HEK293 (cell line): ENCODE measurements at regions not wholly inside any gene's neighbourhood (a gene's known extent, or its start where the extent isn't known, plus 50 kb on each side); places are given as distances from the start of the nearest gene placed in this dataset.

Experiments used
- CTCF ChIA-PET: fragments of 350-600 bp; formaldehyde crosslinking; extraction: SDS; loops from one replicate; lab custom pipeline; 2021; ENCODE audit warnings: antibody characterized with exemption; lab: Yijun Ruan, JAX
- POLR2A ChIA-PET: fragments of 300-600 bp; formaldehyde crosslinking; extraction: SDS; loops from one replicate; lab custom pipeline; 2020; ENCODE audit warnings: antibody characterized with exemption, inconsistent platforms; lab: Yijun Ruan, JAX
- H3K27ac ChIP-seq: fragments of 200-500 bp; sonication (Bioruptor generic); 2 replicates; pipeline ENCODE4 v1.5.1; 2014; ENCODE audit warnings: low read depth, low read length, control low read depth, inconsistent platforms; ENCODE audit errors: extremely low read depth
- H3K36me3 ChIP-seq, 2 experiments: fragments of 200-500 bp in 1 of 2; sonication (Bioruptor generic) in 1 of 2; 1 replicate in 1 of 2; 2 replicates in 1 of 2; pipeline ENCODE4 v1.5.1; 2014 to 2017; ENCODE audit warnings: inconsistent platforms in 2 of 2, low read length in 2 of 2; ENCODE audit not compliant: control insufficient read depth in 2 of 2, insufficient read depth in 1 of 2
- H3K4me1 ChIP-seq: fragments of 200-500 bp; sonication (Bioruptor generic); 2 replicates; pipeline ENCODE4 v1.5.1; 2014; ENCODE audit warnings: mild to moderate bottlenecking, low read length, inconsistent platforms; ENCODE audit not compliant: control insufficient read depth, insufficient read depth
- H3K4me3 ChIP-seq: 2 replicates; pipeline ENCODE4 v1.5.1; 2011; ENCODE audit warnings: low read depth, mild to moderate bottlenecking, control low read depth, low read length, moderate library complexity
- H3K9me3 ChIP-seq: fragments of 200-500 bp; sonication (Bioruptor generic); 2 replicates; pipeline ENCODE4 v1.5.1; 2014; ENCODE audit warnings: low read depth, low read length, inconsistent platforms; ENCODE audit not compliant: control insufficient read depth, insufficient read depth
- BCL11A ChIP-seq: fragments of 450-650 bp; formaldehyde crosslinking; IDR thresholded peaks from 2 replicates; pipeline ENCODE4 v1.5.1; 2016; ENCODE audit warnings: low read depth, missing biosample characterization, missing genetic modification characterization
- GFI1B ChIP-seq: fragments of 450-650 bp; formaldehyde crosslinking; IDR thresholded peaks from 2 replicates; pipeline ENCODE4 v1.5.1; 2016; ENCODE audit warnings: missing biosample characterization, missing genetic modification characterization
- PATZ1 ChIP-seq: fragments of 450-650 bp; formaldehyde crosslinking; IDR thresholded peaks from 2 replicates; pipeline ENCODE4 v1.5.1; 2016; ENCODE audit warnings: missing biosample characterization, missing genetic modification characterization
- SCRT2 ChIP-seq: fragments of 450-650 bp; formaldehyde crosslinking; IDR thresholded peaks from 2 replicates; pipeline ENCODE4 v1.5.1; 2016; ENCODE audit warnings: missing biosample characterization, missing genetic modification characterization
- ZBTB1 ChIP-seq: fragments of 450-650 bp; formaldehyde crosslinking; IDR thresholded peaks from 2 replicates; pipeline ENCODE4 v1.5.1; 2016; ENCODE audit warnings: missing biosample characterization, missing genetic modification characterization
- ZBTB48 ChIP-seq: fragments of 450-650 bp; formaldehyde crosslinking; IDR thresholded peaks from 2 replicates; pipeline ENCODE4 v1.5.1; 2016; ENCODE audit warnings: missing biosample characterization, missing genetic modification characterization
- ZEB2 ChIP-seq: fragments of 450-650 bp; formaldehyde crosslinking; IDR thresholded peaks from 2 replicates; pipeline ENCODE4 v1.5.1; 2016; ENCODE audit warnings: missing biosample characterization, missing genetic modification characterization
- ZFHX2 ChIP-seq: fragments of 450-650 bp; formaldehyde crosslinking; conservative IDR thresholded peaks from 2 replicates; pipeline ENCODE4 v1.5.1; 2016; ENCODE audit warnings: missing biosample characterization, missing genetic modification characterization
- ZNF140 ChIP-seq: fragments of 450-650 bp; formaldehyde crosslinking; IDR thresholded peaks from 2 replicates; pipeline ENCODE4 v1.5.1; 2016; ENCODE audit warnings: missing biosample characterization, missing genetic modification characterization
- ZNF146 ChIP-seq: fragments of 450-650 bp; formaldehyde crosslinking; IDR thresholded peaks from 2 replicates; pipeline ENCODE4 v1.5.1; 2016; ENCODE audit warnings: missing biosample characterization, missing genetic modification characterization
- ZNF148 ChIP-seq: fragments of 450-650 bp; formaldehyde crosslinking; IDR thresholded peaks from 2 replicates; pipeline ENCODE4 v1.5.0; 2017; ENCODE audit warnings: missing biosample characterization, missing genetic modification characterization, borderline replicate concordance
- ZNF184 ChIP-seq: fragments of 450-650 bp; IDR thresholded peaks from 2 replicates; pipeline ENCODE4 v1.5.1; 2018; ENCODE audit warnings: missing biosample characterization, mild to moderate bottlenecking, missing genetic modification characterization
- ZNF19 ChIP-seq: fragments of 450-650 bp; formaldehyde crosslinking; IDR thresholded peaks from 2 replicates; pipeline ENCODE4; 2016; ENCODE audit warnings: missing biosample characterization, missing genetic modification characterization, low read depth
- ZNF266 ChIP-seq: fragments of 450-650 bp; formaldehyde crosslinking; IDR thresholded peaks from 2 replicates; pipeline ENCODE4 v1.5.1; 2016; ENCODE audit warnings: missing biosample characterization, missing genetic modification characterization, low read depth
- ZNF501 ChIP-seq: fragments of 450-650 bp; formaldehyde crosslinking; IDR thresholded peaks from 2 replicates; pipeline ENCODE4 v1.5.1; 2016; ENCODE audit warnings: missing biosample characterization, missing genetic modification characterization
- ZNF558 ChIP-seq: fragments of 450-650 bp; formaldehyde crosslinking; IDR thresholded peaks from 2 replicates; pipeline ENCODE4 v1.5.1; 2016; ENCODE audit warnings: missing biosample characterization, missing genetic modification characterization
- ZNF707 ChIP-seq: fragments of 450-650 bp; formaldehyde crosslinking; IDR thresholded peaks from 2 replicates; pipeline ENCODE4 v1.5.1; 2016; ENCODE audit warnings: missing biosample characterization, missing genetic modification characterization
- ZNF76 ChIP-seq: fragments of 450-650 bp; formaldehyde crosslinking; IDR thresholded peaks from 2 replicates; pipeline ENCODE4; 2016; ENCODE audit warnings: low read depth, missing biosample characterization, missing genetic modification characterization, borderline replicate concordance
- ZNF792 ChIP-seq: fragments of 450-650 bp; formaldehyde crosslinking; IDR thresholded peaks from 2 replicates; pipeline ENCODE4 v1.5.1; 2016; ENCODE audit warnings: missing biosample characterization, missing genetic modification characterization
- TF ChIP-seq, protein P1 (sequence below): fragments of 450-650 bp; formaldehyde crosslinking; IDR thresholded peaks from 2 replicates; pipeline ENCODE4 v1.5.1; 2016; ENCODE audit warnings: missing biosample characterization, missing genetic modification characterization
- TF ChIP-seq, protein P2 (sequence below): fragments of 450-650 bp; formaldehyde crosslinking; IDR thresholded peaks from 2 replicates; pipeline ENCODE4 v1.5.1; 2017; ENCODE audit warnings: missing biosample characterization, missing genetic modification characterization
- TF ChIP-seq, protein P3 (sequence below): fragments of 450-650 bp; formaldehyde crosslinking; IDR thresholded peaks from 2 replicates; pipeline ENCODE4 v1.5.1; 2016; ENCODE audit warnings: missing biosample characterization, missing genetic modification characterization, low read depth

DNA sequence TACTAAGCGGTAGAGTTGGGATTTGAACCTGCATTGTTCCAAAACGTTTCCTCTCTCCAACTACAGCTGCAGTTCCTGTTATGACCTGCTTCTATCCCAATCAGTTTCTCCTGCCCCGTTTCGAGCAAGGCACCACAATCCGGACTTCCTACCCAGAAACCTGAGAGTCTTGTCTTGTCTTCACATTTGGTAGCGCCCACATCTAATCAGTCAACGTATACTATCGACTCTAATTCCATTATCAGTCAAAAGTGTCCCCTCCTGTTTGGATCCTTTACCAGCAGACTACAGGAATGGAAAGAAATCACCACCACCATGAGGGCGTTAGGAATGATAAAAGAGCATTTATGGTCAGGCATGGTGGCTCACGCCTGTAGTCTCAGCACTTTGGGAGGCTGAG lies 124.6 kb downstream of the AXIN2 start:
- ChIA-PET POLR2A (no interaction called here), CTCF (no interaction called here)

DNA sequence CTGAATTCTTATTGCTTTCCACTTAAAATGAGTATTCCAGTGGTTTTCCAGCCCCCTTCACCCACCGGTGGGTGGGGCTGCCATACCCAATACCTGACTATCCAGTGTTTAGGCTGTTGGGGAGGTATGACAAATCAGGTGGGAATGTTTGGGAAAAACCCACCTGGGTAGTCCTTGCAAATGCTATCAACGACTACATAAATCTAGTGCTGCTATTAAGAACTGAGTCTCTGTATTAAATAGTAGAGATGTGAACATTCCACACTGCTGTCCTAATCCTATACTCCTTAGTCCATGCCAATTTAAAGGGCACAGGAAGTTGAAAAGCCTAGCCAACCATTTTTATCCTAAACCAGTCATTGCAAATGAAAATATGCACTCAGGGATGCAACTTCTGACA lies 126.6 kb downstream of the AXIN2 start:
- POLR2A ChIA-PET, result no interaction called here
- TF ChIP-seq ZNF184 (no peak), ZNF707 (tag by site-specific recombination) (no peak)
- TF ChIP-seq, protein P1, sequence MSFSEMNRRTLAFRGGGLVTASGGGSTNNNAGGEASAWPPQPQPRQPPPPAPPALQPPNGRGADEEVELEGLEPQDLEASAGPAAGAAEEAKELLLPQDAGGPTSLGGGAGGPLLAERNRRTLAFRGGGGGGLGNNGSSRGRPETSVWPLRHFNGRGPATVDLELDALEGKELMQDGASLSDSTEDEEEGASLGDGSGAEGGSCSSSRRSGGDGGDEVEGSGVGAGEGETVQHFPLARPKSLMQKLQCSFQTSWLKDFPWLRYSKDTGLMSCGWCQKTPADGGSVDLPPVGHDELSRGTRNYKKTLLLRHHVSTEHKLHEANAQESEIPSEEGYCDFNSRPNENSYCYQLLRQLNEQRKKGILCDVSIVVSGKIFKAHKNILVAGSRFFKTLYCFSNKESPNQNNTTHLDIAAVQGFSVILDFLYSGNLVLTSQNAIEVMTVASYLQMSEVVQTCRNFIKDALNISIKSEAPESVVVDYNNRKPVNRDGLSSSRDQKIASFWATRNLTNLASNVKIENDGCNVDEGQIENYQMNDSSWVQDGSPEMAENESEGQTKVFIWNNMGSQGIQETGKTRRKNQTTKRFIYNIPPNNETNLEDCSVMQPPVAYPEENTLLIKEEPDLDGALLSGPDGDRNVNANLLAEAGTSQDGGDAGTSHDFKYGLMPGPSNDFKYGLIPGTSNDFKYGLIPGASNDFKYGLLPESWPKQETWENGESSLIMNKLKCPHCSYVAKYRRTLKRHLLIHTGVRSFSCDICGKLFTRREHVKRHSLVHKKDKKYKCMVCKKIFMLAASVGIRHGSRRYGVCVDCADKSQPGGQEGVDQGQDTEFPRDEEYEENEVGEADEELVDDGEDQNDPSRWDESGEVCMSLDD (tag by site-specific recombination), result no peak

More for the DNA sequence above, 124.6 kb downstream of the AXIN2 start:
- TF ChIP-seq ZNF148 (tag by site-specific recombination) (no peak), ZNF501 (tag by site-specific recombination) (no peak), BCL11A (tag by site-specific recombination) (no peak), ZBTB48 (tag by site-specific recombination) (no peak), ZNF266 (tag by site-specific recombination) (no peak), ZNF76 (tag by site-specific recombination) (no peak), ZFHX2 (tag by site-specific recombination) (no peak), ZBTB1 (tag by site-specific recombination) (no peak), PATZ1 (tag by site-specific recombination) (no peak), ZNF558 (no peak), GFI1B (tag by site-specific recombination) (no peak), ZNF792 (tag by site-specific recombination) (no peak), ZEB2 (tag by site-specific recombination) (no peak), SCRT2 (tag by site-specific recombination) (no peak), ZNF140 (tag by site-specific recombination) (no peak), ZNF19 (tag by site-specific recombination) (no peak), ZNF146 (tag by site-specific recombination) (no peak)
- TF ChIP-seq, protein P2, sequence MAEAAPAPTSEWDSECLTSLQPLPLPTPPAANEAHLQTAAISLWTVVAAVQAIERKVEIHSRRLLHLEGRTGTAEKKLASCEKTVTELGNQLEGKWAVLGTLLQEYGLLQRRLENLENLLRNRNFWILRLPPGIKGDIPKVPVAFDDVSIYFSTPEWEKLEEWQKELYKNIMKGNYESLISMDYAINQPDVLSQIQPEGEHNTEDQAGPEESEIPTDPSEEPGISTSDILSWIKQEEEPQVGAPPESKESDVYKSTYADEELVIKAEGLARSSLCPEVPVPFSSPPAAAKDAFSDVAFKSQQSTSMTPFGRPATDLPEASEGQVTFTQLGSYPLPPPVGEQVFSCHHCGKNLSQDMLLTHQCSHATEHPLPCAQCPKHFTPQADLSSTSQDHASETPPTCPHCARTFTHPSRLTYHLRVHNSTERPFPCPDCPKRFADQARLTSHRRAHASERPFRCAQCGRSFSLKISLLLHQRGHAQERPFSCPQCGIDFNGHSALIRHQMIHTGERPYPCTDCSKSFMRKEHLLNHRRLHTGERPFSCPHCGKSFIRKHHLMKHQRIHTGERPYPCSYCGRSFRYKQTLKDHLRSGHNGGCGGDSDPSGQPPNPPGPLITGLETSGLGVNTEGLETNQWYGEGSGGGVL (tag by site-specific recombination), result no peak
- TF ChIP-seq, protein P3, sequence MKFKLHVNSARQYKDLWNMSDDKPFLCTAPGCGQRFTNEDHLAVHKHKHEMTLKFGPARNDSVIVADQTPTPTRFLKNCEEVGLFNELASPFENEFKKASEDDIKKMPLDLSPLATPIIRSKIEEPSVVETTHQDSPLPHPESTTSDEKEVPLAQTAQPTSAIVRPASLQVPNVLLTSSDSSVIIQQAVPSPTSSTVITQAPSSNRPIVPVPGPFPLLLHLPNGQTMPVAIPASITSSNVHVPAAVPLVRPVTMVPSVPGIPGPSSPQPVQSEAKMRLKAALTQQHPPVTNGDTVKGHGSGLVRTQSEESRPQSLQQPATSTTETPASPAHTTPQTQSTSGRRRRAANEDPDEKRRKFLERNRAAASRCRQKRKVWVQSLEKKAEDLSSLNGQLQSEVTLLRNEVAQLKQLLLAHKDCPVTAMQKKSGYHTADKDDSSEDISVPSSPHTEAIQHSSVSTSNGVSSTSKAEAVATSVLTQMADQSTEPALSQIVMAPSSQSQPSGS, result no peak
- no peaks in the 10 kb centered on the region for H3K36me3 ChIP-seq
- no peaks in the 10 kb centered on the region for H3K4me1 ChIP-seq
- no peak overlapping the region for H3K27ac ChIP-seq
- H3K9me3 ChIP-seq, result peaks cover 2% of the 10 kb centered on the region; the same call in 1 of the 2 replicates
- no peak overlapping the region for H3K4me3 ChIP-seq

More for the DNA sequence above, 126.6 kb downstream of the AXIN2 start:
- Histone ChIP-seq H3K36me3 (no peaks in the 10 kb centered on the region), H3K4me3 (no peak overlapping the region), H3K9me3 (peaks cover 2% of the 10 kb centered on the region; the same call in 1 of the 2 replicates), H3K4me1 (no peaks in the 10 kb centered on the region), H3K27ac (no peak overlapping the region)
- CTCF ChIA-PET, result interaction anchor here (0.7 kb wide), 1 partner anchor 929 kb away, joined by 3 read pairs; the partner anchor contains the start of gene DDX5
